ENCODE measurements at regions not wholly inside any gene's neighbourhood (a gene's known extent, or its start where the extent isn't known, plus 50 kb on each side); places are given as distances from the start of the nearest gene placed in this dataset.
"Not testable (repeated sequence)": the region's sequence is repeated elsewhere in the genome, so short reads cannot be mapped to it uniquely, and the experiment has no call there.

GRCh38 chr18:65601775-65602174, 149.0 kb upstream of the CDH7 start (continued):
- TF ChIP-seq, protein P1, sequence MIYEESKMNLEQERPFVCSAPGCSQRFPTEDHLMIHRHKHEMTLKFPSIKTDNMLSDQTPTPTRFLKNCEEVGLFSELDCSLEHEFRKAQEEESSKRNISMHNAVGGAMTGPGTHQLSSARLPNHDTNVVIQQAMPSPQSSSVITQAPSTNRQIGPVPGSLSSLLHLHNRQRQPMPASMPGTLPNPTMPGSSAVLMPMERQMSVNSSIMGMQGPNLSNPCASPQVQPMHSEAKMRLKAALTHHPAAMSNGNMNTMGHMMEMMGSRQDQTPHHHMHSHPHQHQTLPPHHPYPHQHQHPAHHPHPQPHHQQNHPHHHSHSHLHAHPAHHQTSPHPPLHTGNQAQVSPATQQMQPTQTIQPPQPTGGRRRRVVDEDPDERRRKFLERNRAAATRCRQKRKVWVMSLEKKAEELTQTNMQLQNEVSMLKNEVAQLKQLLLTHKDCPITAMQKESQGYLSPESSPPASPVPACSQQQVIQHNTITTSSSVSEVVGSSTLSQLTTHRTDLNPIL (CRISPR knock-in tag; IDR thresholded peaks at IDR 0.05; ENCODE audit: low read depth), result no peak
- no peak for TF ChIP-seq ZFP3 (CRISPR knock-in tag; IDR thresholded peaks at IDR 0.05)
- no peak for TF ChIP-seq ZNF565 (CRISPR knock-in tag; conservative IDR thresholded peaks at IDR 0.05; ENCODE audit: low read depth)

- TF ChIP-seq OSR1 (CRISPR knock-in tag; IDR thresholded peaks at IDR 0.05), result no peak
- TF ChIP-seq, protein P1 (CRISPR knock-in tag; IDR thresholded peaks at IDR 0.05; ENCODE audit: low read depth), result no peak
- TF ChIP-seq ESRRG (CRISPR knock-in tag; IDR thresholded peaks at IDR 0.05), result no peak
- TF ChIP-seq, protein P2, sequence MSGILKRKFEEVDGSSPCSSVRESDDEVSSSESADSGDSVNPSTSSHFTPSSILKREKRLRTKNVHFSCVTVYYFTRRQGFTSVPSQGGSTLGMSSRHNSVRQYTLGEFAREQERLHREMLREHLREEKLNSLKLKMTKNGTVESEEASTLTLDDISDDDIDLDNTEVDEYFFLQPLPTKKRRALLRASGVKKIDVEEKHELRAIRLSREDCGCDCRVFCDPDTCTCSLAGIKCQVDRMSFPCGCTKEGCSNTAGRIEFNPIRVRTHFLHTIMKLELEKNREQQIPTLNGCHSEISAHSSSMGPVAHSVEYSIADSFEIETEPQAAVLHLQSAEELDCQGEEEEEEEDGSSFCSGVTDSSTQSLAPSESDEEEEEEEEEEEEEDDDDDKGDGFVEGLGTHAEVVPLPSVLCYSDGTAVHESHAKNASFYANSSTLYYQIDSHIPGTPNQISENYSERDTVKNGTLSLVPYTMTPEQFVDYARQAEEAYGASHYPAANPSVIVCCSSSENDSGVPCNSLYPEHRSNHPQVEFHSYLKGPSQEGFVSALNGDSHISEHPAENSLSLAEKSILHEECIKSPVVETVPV (CRISPR knock-in tag; IDR thresholded peaks at IDR 0.05), result no peak
- TF ChIP-seq ZNF565 (CRISPR knock-in tag; conservative IDR thresholded peaks at IDR 0.05; ENCODE audit: low read depth), result no peak
- TF ChIP-seq TCF4 (CRISPR knock-in tag; IDR thresholded peaks at IDR 0.05; ENCODE audit: borderline replicate concordance), result no peak
- TF ChIP-seq CSDC2 (CRISPR knock-in tag; IDR thresholded peaks at IDR 0.05), result no peak
- no peak for TF ChIP-seq TSHZ2 (CRISPR knock-in tag; IDR thresholded peaks at IDR 0.05)
- TF ChIP-seq ZFP30 (CRISPR knock-in tag; IDR thresholded peaks at IDR 0.05), result no peak
Observed at GRCh38 chr18:65592435-65592834, 158.4 kb upstream of the CDH7 start.

GRCh38 chr18:65587491-65587890, 163.3 kb upstream of the CDH7 start:
- TF ChIP-seq ESRRG (CRISPR knock-in tag; IDR thresholded peaks at IDR 0.05) (no peak), ZFP30 (CRISPR knock-in tag; IDR thresholded peaks at IDR 0.05) (no peak), ZFP3 (CRISPR knock-in tag; IDR thresholded peaks at IDR 0.05) (no peak), ZC3H10 (CRISPR knock-in tag; IDR thresholded peaks at IDR 0.05) (no peak)
- ATAC-seq, result no peak

More at GRCh38 chr18:65592435-65592834, 158.4 kb upstream of the CDH7 start:
- no peak for ATAC-seq

- not testable (repeated sequence) for ATAC-seq
Observed at GRCh38 chr18:65582094-65582493, 168.7 kb upstream of the CDH7 start.

GRCh38 chr18:65568866-65569265, 181.9 kb upstream of the CDH7 start:
- TF ChIP-seq TCF4 (CRISPR knock-in tag; IDR thresholded peaks at IDR 0.05; ENCODE audit: borderline replicate concordance) (no peak), ZNF8 (CRISPR knock-in tag; IDR thresholded peaks at IDR 0.05) (no peak), ARNTL (CRISPR knock-in tag; IDR thresholded peaks at IDR 0.05; ENCODE audit: borderline replicate concordance, low read depth) (no peak), OSR1 (CRISPR knock-in tag; IDR thresholded peaks at IDR 0.05) (no peak), ESRRG (CRISPR knock-in tag; IDR thresholded peaks at IDR 0.05) (no peak), PPARA (CRISPR knock-in tag; IDR thresholded peaks at IDR 0.05; ENCODE audit: borderline replicate concordance) (no peak), ZNF565 (CRISPR knock-in tag; conservative IDR thresholded peaks at IDR 0.05; ENCODE audit: low read depth) (no peak), ZFP30 (CRISPR knock-in tag; IDR thresholded peaks at IDR 0.05) (no peak), ISL1 (CRISPR knock-in tag; IDR thresholded peaks at IDR 0.05) (no peak), RARB (CRISPR knock-in tag; IDR thresholded peaks at IDR 0.05) (no peak)
- no peak for ATAC-seq

DNA sequence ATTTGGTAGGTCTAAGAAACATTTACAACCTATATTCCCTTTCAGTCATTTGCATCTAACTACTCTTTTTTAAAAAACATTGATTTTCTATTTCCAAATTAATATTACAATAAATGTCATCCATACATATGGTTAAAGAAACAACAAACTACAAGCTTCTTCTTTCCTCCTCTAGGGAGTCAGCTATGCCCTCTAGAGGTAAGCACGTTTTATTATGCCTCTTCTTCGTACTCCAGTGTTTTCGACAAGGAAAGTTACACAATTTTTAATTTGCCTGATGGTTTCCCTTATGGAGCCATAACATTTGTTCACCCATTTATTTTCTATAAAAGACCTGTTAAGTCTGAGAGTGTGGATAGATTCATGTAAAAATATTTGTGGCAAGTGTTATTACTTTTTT, 183.4 kb upstream of the CDH7 start:
- ATAC-seq, result no peak
- no peak for TF ChIP-seq ARNTL (CRISPR knock-in tag; IDR thresholded peaks at IDR 0.05; ENCODE audit: borderline replicate concordance, low read depth)
- no peak for TF ChIP-seq PATZ1 (CRISPR knock-in tag; IDR thresholded peaks at IDR 0.05; ENCODE audit: borderline replicate concordance)
- no peak for TF ChIP-seq RARB (CRISPR knock-in tag; IDR thresholded peaks at IDR 0.05)
